DOHH2 (cell line): ENCODE measurements at regions not wholly inside any gene's neighbourhood (a gene's known extent, or its start where the extent isn't known, plus 50 kb on each side); places are given as distances from the start of the nearest gene placed in this dataset.

Experiments used
- EZH2phosphoT487 ChIP-seq: fragments of 200-600 bp; sonication (generic); IDR thresholded peaks from 2 replicates; pipeline ENCODE4 v1.6.1; 2017; ENCODE audit warnings: borderline replicate concordance, mild to moderate bottlenecking, antibody characterized with exemption, low read length, moderate library complexity, mixed read lengths
- TF ChIP-seq, protein P1 (sequence below): fragments of 200-600 bp; sonication (generic); IDR thresholded peaks from one replicate; pipeline ENCODE4 v1.5.1; 2014; ENCODE audit warnings: antibody characterized with exemption, mild to moderate bottlenecking, low read depth, low read length; ENCODE audit not compliant: poor library complexity, severe bottlenecking

DNA sequence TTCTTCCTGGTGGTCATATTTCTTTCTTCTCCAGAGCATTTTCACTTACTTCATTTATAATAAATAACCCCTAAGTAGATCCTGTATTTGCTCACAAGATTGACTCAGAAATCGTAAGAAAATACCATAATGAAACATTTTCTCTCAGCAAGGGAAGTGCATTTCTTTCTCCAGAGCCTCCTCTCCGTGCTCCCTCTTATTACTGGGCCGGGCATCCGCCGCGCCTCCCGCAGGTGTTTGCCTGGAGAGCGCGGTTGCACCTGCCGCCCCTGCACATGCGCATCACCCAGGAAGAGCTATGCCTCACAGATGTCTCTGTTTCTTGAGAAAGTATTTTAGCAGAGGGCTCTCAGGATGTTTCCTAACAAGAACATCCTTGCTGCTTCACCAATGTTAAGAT is 509.2 kb downstream of the TCERG1L start:
- TF ChIP-seq, protein P1, sequence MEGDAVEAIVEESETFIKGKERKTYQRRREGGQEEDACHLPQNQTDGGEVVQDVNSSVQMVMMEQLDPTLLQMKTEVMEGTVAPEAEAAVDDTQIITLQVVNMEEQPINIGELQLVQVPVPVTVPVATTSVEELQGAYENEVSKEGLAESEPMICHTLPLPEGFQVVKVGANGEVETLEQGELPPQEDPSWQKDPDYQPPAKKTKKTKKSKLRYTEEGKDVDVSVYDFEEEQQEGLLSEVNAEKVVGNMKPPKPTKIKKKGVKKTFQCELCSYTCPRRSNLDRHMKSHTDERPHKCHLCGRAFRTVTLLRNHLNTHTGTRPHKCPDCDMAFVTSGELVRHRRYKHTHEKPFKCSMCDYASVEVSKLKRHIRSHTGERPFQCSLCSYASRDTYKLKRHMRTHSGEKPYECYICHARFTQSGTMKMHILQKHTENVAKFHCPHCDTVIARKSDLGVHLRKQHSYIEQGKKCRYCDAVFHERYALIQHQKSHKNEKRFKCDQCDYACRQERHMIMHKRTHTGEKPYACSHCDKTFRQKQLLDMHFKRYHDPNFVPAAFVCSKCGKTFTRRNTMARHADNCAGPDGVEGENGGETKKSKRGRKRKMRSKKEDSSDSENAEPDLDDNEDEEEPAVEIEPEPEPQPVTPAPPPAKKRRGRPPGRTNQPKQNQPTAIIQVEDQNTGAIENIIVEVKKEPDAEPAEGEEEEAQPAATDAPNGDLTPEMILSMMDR, result no peak
- no peak for TF ChIP-seq EZH2phosphoT487
